ENCODE measurements at regions not wholly inside any gene's neighbourhood (a gene's known extent, or its start where the extent isn't known, plus 50 kb on each side); places are given as distances from the start of the nearest gene placed in this dataset.

GRCh38 chr9:33719581-33720374 lies 75.6 kb upstream of the PRSS3 start:
- Mint-ChIP-seq H3K9me3 (peaks cover 5% of the 10 kb centered on the region), H3K27ac (no peak overlapping the region), H3K36me3 (ENCODE audit: low read depth) (no peaks in the 10 kb centered on the region), H3K4me1 (no peaks in the 10 kb centered on the region; the same call in 2 of the 3 replicates), H3K27me3 (ENCODE audit: insufficient read depth, low read depth, poor library complexity) (peaks cover 23% of the 10 kb centered on the region), H3K4me3 (no peak overlapping the region)
- H3K36me3 ChIP-seq (ENCODE audit: insufficient read depth) = no peaks in the 10 kb centered on the region
- H3K9me2 ChIP-seq (ENCODE audit: insufficient read depth) = no peaks in the 10 kb centered on the region
- no peak overlapping the region for H3K4me3 ChIP-seq
- peak; percentile 89 for ATAC-seq
- H4K20me1 ChIP-seq (replicated peaks; ENCODE audit: insufficient read depth) = no peaks in the 10 kb centered on the region
- no peaks in the 10 kb centered on the region for H3K79me2 ChIP-seq (replicated peaks; ENCODE audit: insufficient read depth)
- peak overlapping the region; percentile 78 for H2AFZ ChIP-seq
- no peaks in the 10 kb centered on the region; the same call in 1 of the 2 replicates for H3K4me1 ChIP-seq (ENCODE audit: insufficient read depth)
- TF ChIP-seq, protein P1, sequence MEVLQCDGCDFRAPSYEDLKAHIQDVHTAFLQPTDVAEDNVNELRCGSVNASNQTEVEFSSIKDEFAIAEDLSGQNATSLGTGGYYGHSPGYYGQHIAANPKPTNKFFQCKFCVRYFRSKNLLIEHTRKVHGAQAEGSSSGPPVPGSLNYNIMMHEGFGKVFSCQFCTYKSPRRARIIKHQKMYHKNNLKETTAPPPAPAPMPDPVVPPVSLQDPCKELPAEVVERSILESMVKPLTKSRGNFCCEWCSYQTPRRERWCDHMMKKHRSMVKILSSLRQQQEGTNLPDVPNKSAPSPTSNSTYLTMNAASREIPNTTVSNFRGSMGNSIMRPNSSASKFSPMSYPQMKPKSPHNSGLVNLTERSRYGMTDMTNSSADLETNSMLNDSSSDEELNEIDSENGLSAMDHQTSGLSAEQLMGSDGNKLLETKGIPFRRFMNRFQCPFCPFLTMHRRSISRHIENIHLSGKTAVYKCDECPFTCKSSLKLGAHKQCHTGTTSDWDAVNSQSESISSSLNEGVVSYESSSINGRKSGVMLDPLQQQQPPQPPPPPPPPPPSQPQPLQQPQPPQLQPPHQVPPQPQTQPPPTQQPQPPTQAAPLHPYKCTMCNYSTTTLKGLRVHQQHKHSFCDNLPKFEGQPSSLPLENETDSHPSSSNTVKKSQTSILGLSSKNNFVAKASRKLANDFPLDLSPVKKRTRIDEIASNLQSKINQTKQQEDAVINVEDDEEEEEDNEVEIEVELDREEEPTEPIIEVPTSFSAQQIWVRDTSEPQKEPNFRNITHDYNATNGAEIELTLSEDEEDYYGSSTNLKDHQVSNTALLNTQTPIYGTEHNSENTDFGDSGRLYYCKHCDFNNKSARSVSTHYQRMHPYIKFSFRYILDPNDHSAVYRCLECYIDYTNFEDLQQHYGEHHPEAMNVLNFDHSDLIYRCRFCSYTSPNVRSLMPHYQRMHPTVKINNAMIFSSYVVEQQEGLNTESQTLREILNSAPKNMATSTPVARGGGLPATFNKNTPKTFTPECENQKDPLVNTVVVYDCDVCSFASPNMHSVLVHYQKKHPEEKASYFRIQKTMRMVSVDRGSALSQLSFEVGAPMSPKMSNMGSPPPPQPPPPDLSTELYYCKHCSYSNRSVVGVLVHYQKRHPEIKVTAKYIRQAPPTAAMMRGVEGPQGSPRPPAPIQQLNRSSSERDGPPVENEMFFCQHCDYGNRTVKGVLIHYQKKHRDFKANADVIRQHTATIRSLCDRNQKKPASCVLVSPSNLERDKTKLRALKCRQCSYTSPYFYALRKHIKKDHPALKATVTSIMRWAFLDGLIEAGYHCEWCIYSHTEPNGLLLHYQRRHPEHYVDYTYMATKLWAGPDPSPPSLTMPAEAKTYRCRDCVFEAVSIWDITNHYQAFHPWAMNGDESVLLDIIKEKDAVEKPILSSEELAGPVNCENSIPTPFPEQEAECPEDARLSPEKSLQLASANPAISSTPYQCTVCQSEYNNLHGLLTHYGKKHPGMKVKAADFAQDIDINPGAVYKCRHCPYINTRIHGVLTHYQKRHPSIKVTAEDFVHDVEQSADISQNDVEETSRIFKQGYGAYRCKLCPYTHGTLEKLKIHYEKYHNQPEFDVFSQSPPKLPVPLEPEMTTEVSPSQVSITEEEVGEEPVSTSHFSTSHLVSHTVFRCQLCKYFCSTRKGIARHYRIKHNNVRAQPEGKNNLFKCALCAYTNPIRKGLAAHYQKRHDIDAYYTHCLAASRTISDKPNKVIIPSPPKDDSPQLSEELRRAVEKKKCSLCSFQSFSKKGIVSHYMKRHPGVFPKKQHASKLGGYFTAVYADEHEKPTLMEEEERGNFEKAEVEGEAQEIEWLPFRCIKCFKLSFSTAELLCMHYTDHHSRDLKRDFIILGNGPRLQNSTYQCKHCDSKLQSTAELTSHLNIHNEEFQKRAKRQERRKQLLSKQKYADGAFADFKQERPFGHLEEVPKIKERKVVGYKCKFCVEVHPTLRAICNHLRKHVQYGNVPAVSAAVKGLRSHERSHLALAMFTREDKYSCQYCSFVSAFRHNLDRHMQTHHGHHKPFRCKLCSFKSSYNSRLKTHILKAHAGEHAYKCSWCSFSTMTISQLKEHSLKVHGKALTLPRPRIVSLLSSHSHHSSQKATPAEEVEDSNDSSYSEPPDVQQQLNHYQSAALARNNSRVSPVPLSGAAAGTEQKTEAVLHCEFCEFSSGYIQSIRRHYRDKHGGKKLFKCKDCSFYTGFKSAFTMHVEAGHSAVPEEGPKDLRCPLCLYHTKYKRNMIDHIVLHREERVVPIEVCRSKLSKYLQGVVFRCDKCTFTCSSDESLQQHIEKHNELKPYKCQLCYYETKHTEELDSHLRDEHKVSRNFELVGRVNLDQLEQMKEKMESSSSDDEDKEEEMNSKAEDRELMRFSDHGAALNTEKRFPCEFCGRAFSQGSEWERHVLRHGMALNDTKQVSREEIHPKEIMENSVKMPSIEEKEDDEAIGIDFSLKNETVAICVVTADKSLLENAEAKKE (CRISPR knock-in tag; IDR thresholded peaks at IDR 0.05) = no peak
- TF ChIP-seq, protein P2, sequence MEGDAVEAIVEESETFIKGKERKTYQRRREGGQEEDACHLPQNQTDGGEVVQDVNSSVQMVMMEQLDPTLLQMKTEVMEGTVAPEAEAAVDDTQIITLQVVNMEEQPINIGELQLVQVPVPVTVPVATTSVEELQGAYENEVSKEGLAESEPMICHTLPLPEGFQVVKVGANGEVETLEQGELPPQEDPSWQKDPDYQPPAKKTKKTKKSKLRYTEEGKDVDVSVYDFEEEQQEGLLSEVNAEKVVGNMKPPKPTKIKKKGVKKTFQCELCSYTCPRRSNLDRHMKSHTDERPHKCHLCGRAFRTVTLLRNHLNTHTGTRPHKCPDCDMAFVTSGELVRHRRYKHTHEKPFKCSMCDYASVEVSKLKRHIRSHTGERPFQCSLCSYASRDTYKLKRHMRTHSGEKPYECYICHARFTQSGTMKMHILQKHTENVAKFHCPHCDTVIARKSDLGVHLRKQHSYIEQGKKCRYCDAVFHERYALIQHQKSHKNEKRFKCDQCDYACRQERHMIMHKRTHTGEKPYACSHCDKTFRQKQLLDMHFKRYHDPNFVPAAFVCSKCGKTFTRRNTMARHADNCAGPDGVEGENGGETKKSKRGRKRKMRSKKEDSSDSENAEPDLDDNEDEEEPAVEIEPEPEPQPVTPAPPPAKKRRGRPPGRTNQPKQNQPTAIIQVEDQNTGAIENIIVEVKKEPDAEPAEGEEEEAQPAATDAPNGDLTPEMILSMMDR (conservative IDR thresholded peaks at IDR 0.05; ENCODE audit: low read depth in 2 of 2) = peak; percentile 58 to 88
- H3K27ac ChIP-seq (ENCODE audit: low read depth) = no peak overlapping the region
- peaks cover 8% of the 10 kb centered on the region for H3K27me3 ChIP-seq (ENCODE audit: insufficient read depth)
- no peaks in the 10 kb centered on the region for H3F3A ChIP-seq (replicated peaks; ENCODE audit: low read depth)
- DNase-seq (ENCODE audit: low spot score) = peak; percentile 79
- H3K4me2 ChIP-seq = no peak overlapping the region

All from GM23338 (cell line).